ENCODE measurements at regions not wholly inside any gene's neighbourhood (a gene's known extent, or its start where the extent isn't known, plus 50 kb on each side); places are given as distances from the start of the nearest gene placed in this dataset.

DNA sequence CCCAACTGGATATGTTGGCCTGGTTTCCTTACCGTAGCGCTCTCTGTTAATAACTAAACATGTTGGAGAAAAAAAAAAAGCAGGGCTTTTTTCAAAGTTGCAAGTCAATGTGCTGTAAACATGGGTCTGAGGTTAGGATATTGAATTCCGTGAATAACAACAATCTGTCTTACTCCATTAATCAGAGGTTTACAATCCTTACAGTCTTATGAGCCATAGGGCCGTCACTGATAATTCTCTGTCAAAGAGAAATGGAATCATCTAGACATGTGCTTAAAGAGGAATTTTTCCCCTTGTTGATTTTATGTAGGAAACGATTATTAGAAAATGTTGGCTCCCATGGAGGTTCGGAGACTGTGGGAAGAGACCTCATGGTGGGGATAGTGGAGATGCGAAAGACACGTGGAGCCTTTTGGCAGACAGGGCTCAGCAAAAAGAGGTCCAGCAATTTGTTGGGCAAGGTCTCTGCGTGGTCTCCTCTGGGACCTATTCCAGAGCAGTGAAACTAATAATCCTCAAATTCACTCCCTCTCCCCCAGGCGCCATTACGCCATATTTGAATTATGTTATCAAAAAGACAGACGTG, 83.5 kb upstream of the CLDN14 start:
- TF ChIP-seq, protein P1, sequence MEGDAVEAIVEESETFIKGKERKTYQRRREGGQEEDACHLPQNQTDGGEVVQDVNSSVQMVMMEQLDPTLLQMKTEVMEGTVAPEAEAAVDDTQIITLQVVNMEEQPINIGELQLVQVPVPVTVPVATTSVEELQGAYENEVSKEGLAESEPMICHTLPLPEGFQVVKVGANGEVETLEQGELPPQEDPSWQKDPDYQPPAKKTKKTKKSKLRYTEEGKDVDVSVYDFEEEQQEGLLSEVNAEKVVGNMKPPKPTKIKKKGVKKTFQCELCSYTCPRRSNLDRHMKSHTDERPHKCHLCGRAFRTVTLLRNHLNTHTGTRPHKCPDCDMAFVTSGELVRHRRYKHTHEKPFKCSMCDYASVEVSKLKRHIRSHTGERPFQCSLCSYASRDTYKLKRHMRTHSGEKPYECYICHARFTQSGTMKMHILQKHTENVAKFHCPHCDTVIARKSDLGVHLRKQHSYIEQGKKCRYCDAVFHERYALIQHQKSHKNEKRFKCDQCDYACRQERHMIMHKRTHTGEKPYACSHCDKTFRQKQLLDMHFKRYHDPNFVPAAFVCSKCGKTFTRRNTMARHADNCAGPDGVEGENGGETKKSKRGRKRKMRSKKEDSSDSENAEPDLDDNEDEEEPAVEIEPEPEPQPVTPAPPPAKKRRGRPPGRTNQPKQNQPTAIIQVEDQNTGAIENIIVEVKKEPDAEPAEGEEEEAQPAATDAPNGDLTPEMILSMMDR (IDR thresholded peaks at IDR 0.05; ENCODE audit: poor library complexity) = no peak
- TF ChIP-seq EZH2 (IDR thresholded peaks at IDR 0.05; ENCODE audit: borderline replicate concordance) = no peak
